CD14-positive monocyte (primary cell): ENCODE measurements at regions not wholly inside any gene's neighbourhood (a gene's known extent, or its start where the extent isn't known, plus 50 kb on each side); places are given as distances from the start of the nearest gene placed in this dataset.

ENCODE experiments used
- DNase-seq, 3 donors: peaks; one replicate each; pipeline ENCODE4 v3.0.0-alpha.2; 2011 to 2022
- H2AFZ ChIP-seq: 2 replicates; pipeline ENCODE4 v1.6.0; 2012; ENCODE audit warnings: mild to moderate bottlenecking, low read depth, low read length, inconsistent platforms; ENCODE audit not compliant: insufficient read depth, poor library complexity, severe bottlenecking
- H3K27ac ChIP-seq, 2 donors: 1 replicate in 1 of 2; 2 replicates in 1 of 2; pipeline ENCODE4 v1.5.1; 2012 to 2013; ENCODE audit warnings: low read length in 2 of 2, control low read depth in 1 of 2, inconsistent platforms in 1 of 2, low read depth in 1 of 2, mild to moderate bottlenecking in 1 of 2
- H3K27me3 ChIP-seq, 2 donors: one replicate each; pipeline versions ENCODE4 v1.6.0 to v1.6.1; 2011 to 2013; ENCODE audit warnings: low read length in 2 of 2; ENCODE audit not compliant: control insufficient read depth in 2 of 2, insufficient read depth in 2 of 2
- H3K36me3 ChIP-seq, 2 donors: replicated peaks in 1 of 2; 1 replicate in 1 of 2; 2 replicates in 1 of 2; pipeline versions ENCODE4 v1.5.1 to v1.6.1; 2012 to 2013; ENCODE audit warnings: low read length in 2 of 2, control low read depth in 1 of 2, inconsistent platforms in 1 of 2, mild to moderate bottlenecking in 1 of 2; ENCODE audit not compliant: insufficient read depth in 2 of 2, control insufficient read depth in 1 of 2
- H3K4me1 ChIP-seq, 2 donors: 1 replicate in 1 of 2; 2 replicates in 1 of 2; pipeline versions ENCODE4 v1.5.1 to v1.6.1; 2012 to 2013; ENCODE audit warnings: low read length in 2 of 2, control low read depth in 1 of 2, inconsistent platforms in 1 of 2, mild to moderate bottlenecking in 1 of 2, moderate library complexity in 1 of 2; ENCODE audit not compliant: insufficient read depth in 2 of 2, control insufficient read depth in 1 of 2
- H3K4me2 ChIP-seq: replicated peaks from 2 replicates; pipeline ENCODE3; 2012; ENCODE audit warnings: low read length, moderate library complexity, mild to moderate bottlenecking; ENCODE audit not compliant: poor library complexity, severe bottlenecking; ENCODE audit errors: extremely low read depth
- H3K4me3 ChIP-seq, 3 experiments: fragments of 200-600 bp in 1 of 3; sonication (generic) in 1 of 3; replicated peaks in 1 of 3; 1 replicate in 2 of 3; 2 replicates in 1 of 3; pipeline ENCODE4 v1.5.1; 2011 to 2013; ENCODE audit warnings: low read length in 3 of 3, mild to moderate bottlenecking in 3 of 3, control low read depth in 2 of 3, low read depth in 2 of 3, inconsistent platforms in 1 of 3, moderate library complexity in 1 of 3
- H3K79me2 ChIP-seq: 2 replicates; pipeline ENCODE4 v1.6.0; 2012; ENCODE audit warnings: mild to moderate bottlenecking, control low read depth, inconsistent platforms, low read length, moderate library complexity; ENCODE audit not compliant: insufficient read depth
- H3K9ac ChIP-seq: 2 replicates; pipeline ENCODE4 v1.6.0; 2017; ENCODE audit warnings: low read length, mild to moderate bottlenecking; ENCODE audit not compliant: insufficient read depth, poor library complexity, severe bottlenecking
- H3K9me3 ChIP-seq, 2 donors: replicated peaks in 1 of 2; 1 replicate in 1 of 2; 2 replicates in 1 of 2; pipeline versions ENCODE4 v1.5.1 to v1.6.1; 2012 to 2013; ENCODE audit warnings: low read length in 2 of 2, control low read depth in 1 of 2; ENCODE audit not compliant: control insufficient read depth in 1 of 2, insufficient read depth in 1 of 2
- H4K20me1 ChIP-seq: 2 replicates; pipeline ENCODE4 v1.6.0; 2012; ENCODE audit warnings: mild to moderate bottlenecking, low read length, control low read depth, moderate library complexity; ENCODE audit not compliant: insufficient read depth
- H3K27ac Mint-ChIP-seq, 7 donors: one replicate each; pipeline ENCODE4 v1.8.0; 2020; ENCODE audit warnings: mild to moderate bottlenecking in 7 of 7, mixed read lengths in 7 of 7, moderate library complexity in 6 of 7, inconsistent platforms in 2 of 7
- H3K27me3 Mint-ChIP-seq, 3 donors: one replicate each; pipeline ENCODE4 v1.8.0; 2021 to 2022; ENCODE audit warnings: low read depth in 3 of 3, mild to moderate bottlenecking in 3 of 3, mixed read lengths in 3 of 3, moderate library complexity in 3 of 3, inconsistent platforms in 1 of 3
- H3K36me3 Mint-ChIP-seq, 2 donors: one replicate each; pipeline ENCODE4 v1.8.0; 2020; ENCODE audit warnings: mixed read lengths in 2 of 2, inconsistent platforms in 1 of 2, mild to moderate bottlenecking in 1 of 2
- H3K4me1 Mint-ChIP-seq: one replicate; pipeline ENCODE4 v1.8.0; 2020; ENCODE audit warnings: mild to moderate bottlenecking, mixed read lengths
- H3K4me3 Mint-ChIP-seq, 2 donors: one replicate each; pipeline ENCODE4 v1.8.0; 2020; ENCODE audit warnings: mild to moderate bottlenecking in 2 of 2, mixed read lengths in 2 of 2, moderate library complexity in 1 of 2
- H3K9me3 Mint-ChIP-seq, 7 donors: one replicate each; pipeline ENCODE4 v1.8.0; 2020 to 2022; ENCODE audit warnings: mixed read lengths in 7 of 7, mild to moderate bottlenecking in 6 of 7, moderate library complexity in 6 of 7, inconsistent platforms in 2 of 7
- CTCF ChIP-seq: fragments of 200-600 bp; IDR thresholded peaks from one replicate; pipeline ENCODE4 v1.8.0; 2022; ENCODE audit warnings: antibody characterized with exemption, mild to moderate bottlenecking
- WGBS: methylation state at CpG from one replicate; pipeline ENCODE4 v1.1.5; 2013; ENCODE audit warnings: missing lambda C conversion rate; ENCODE audit not compliant: insufficient coverage; 5-methylcytosine and 5-hydroxymethylcytosine counted together
- intact Hi-C, 2 donors: fragments of 100-400 bp; cut with micrococcal nuclease; formaldehyde crosslinking; loops; one replicate each; pipeline versions ENCODE4 v1.15.0 to v1.15.1; 2023

GRCh38 chr16:52089476-52089875 lies 457.5 kb downstream of the TOX3 start:
- no peaks in the 10 kb centered on the region for H3K36me3 ChIP-seq
- no peak overlapping the region for H3K4me3 ChIP-seq
- Mint-ChIP-seq H3K36me3 (no peaks in the 10 kb centered on the region), H3K4me3 (no peak overlapping the region), H3K27me3 (no peaks in the 10 kb centered on the region), H3K9me3 (peaks cover 0 to 10% (median 0%) of the 10 kb centered on the region in 7 donors), H3K4me1 (no peaks in the 10 kb centered on the region), H3K27ac (no peak overlapping the region)
- H3K9me3 ChIP-seq: no peaks in the 10 kb centered on the region
- no peak overlapping the region for H3K4me2 ChIP-seq
- no peak for TF ChIP-seq CTCF
- no peaks in the 10 kb centered on the region for H3K27me3 ChIP-seq
- H3K4me1 ChIP-seq: no peaks in the 10 kb centered on the region
- no peak for DNase-seq
- no peak overlapping the region for H3K9ac ChIP-seq
- no peak overlapping the region for H2AFZ ChIP-seq
- intact Hi-C loops: no loop called here
- no peaks in the 10 kb centered on the region for H3K79me2 ChIP-seq
- no peak overlapping the region for H3K27ac ChIP-seq
- H4K20me1 ChIP-seq: no peaks in the 10 kb centered on the region
- WGBS: no CpG with 5 or more reads among the region's 1 CpG

- H3K9ac ChIP-seq: no peak overlapping the region
- no peak for TF ChIP-seq CTCF
- Mint-ChIP-seq H3K4me1 (no peaks in the 10 kb centered on the region), H3K4me3 (no peak overlapping the region), H3K27me3 (no peaks in the 10 kb centered on the region), H3K9me3 (peaks cover 0 to 4% (median 0%) of the 10 kb centered on the region in 7 donors), H3K27ac (no peak overlapping the region), H3K36me3 (no peaks in the 10 kb centered on the region)
- no peaks in the 10 kb centered on the region for H3K9me3 ChIP-seq
- no peak overlapping the region for H3K27ac ChIP-seq
- H3K4me1 ChIP-seq: no peaks in the 10 kb centered on the region
- no peaks in the 10 kb centered on the region for H3K36me3 ChIP-seq
- H3K4me3 ChIP-seq: no peak overlapping the region
- intact Hi-C loops: no loop called here
- H3K79me2 ChIP-seq: no peaks in the 10 kb centered on the region
- no peaks in the 10 kb centered on the region for H3K27me3 ChIP-seq
- WGBS: no CpG with 5 or more reads among the region's 1 CpG
- no peaks in the 10 kb centered on the region for H4K20me1 ChIP-seq
- H2AFZ ChIP-seq: no peak overlapping the region
- DNase-seq: no peak
- no peak overlapping the region for H3K4me2 ChIP-seq
These were observed 460.0 kb downstream of the TOX3 start for GRCh38 chr16:52086901-52087300.
